Suprapubic skin (tissue), 4 donors: ENCODE measurements at regions not wholly inside any gene's neighbourhood (a gene's known extent, or its start where the extent isn't known, plus 50 kb on each side); places are given as distances from the start of the nearest gene placed in this dataset.

ENCODE experiments used
- DNase-seq, 2 donors: peaks; one replicate each; pipeline ENCODE4 v3.0.0-alpha.2; 2019; ENCODE audit warnings: low spot score in 2 of 2
- H3K27ac ChIP-seq: fragments of 200-600 bp; sonication (generic); one replicate; pipeline ENCODE4 v1.5.1; 2019
- H3K27me3 ChIP-seq: fragments of 200-600 bp; sonication (generic); one replicate; pipeline ENCODE4 v1.5.1; 2019
- H3K36me3 ChIP-seq: fragments of 200-600 bp; sonication (generic); one replicate; pipeline ENCODE4 v1.5.1; 2019
- H3K4me1 ChIP-seq: fragments of 200-600 bp; sonication (generic); one replicate; pipeline ENCODE4 v1.5.1; 2019
- H3K4me3 ChIP-seq: fragments of 200-600 bp; sonication (generic); one replicate; pipeline ENCODE4 v1.5.1; 2019; ENCODE audit warnings: mild to moderate bottlenecking
- H3K9me3 ChIP-seq: fragments of 200-600 bp; sonication (generic); one replicate; pipeline ENCODE4 v1.5.1; 2019
- CTCF ChIP-seq, 2 donors: fragments of 200-600 bp in 1 of 2; fragments of 450-650 bp in 1 of 2; sonication (generic) in 1 of 2; IDR thresholded peaks; one replicate each; pipeline ENCODE4 v1.5.1; 2016 to 2019; ENCODE audit warnings: antibody characterized with exemption in 2 of 2, mild to moderate bottlenecking in 1 of 2, moderate library complexity in 1 of 2
- EP300 ChIP-seq: sonication (generic); formaldehyde crosslinking; IDR thresholded peaks from one replicate; pipeline ENCODE4 v1.6.1; 2017; ENCODE audit warnings: antibody characterized with exemption
- POLR2A ChIP-seq, 2 donors: fragments of 450-650 bp; IDR thresholded peaks; one replicate each; pipeline ENCODE4 v1.6.1; 2017; ENCODE audit warnings: antibody characterized with exemption in 2 of 2, mild to moderate bottlenecking in 2 of 2, moderate library complexity in 2 of 2
- POLR2AphosphoS5 ChIP-seq, 3 donors: sonication (generic); formaldehyde crosslinking; IDR thresholded peaks; one replicate each; pipeline ENCODE4 v1.6.1; 2017; ENCODE audit warnings: antibody characterized with exemption in 3 of 3
- WGBS: methylation state at CpG from one replicate; pipeline ENCODE4 v1.1.5; 2018; 5-methylcytosine and 5-hydroxymethylcytosine counted together

- no peak for TF ChIP-seq POLR2A (IDR thresholded peaks at IDR 0.05)
- Histone ChIP-seq H3K4me3 (no peak overlapping the region), H3K27me3 (peaks cover 5% of the 10 kb centered on the region), H3K36me3 (no peaks in the 10 kb centered on the region), H3K4me1 (peaks cover 5% of the 10 kb centered on the region), H3K9me3 (no peaks in the 10 kb centered on the region), H3K27ac (no peak overlapping the region)
- WGBS = 82% methylated on average over 3 of the region's 3 CpGs
- DNase-seq = no peak
These were observed 822.1 kb downstream of the GALR1 start for GRCh38 chr18:78071776-78072175.

GRCh38 chr18:78072375-78072774 is 822.7 kb downstream of the GALR1 start:
- no peak for DNase-seq
- WGBS = 80% methylated on average over 14 of the region's 14 CpGs
- TF ChIP-seq CTCF (IDR thresholded peaks at IDR 0.05) (no peak), POLR2AphosphoS5 (IDR thresholded peaks at IDR 0.05) (no peak), EP300 (no peak), POLR2A (IDR thresholded peaks at IDR 0.05) (no peak)
- Histone ChIP-seq H3K9me3 (no peaks in the 10 kb centered on the region), H3K4me3 (no peak overlapping the region), H3K27me3 (peaks cover 5% of the 10 kb centered on the region), H3K27ac (no peak overlapping the region), H3K4me1 (peaks cover 5% of the 10 kb centered on the region), H3K36me3 (no peaks in the 10 kb centered on the region)

- TF ChIP-seq EP300 (no peak), POLR2A (IDR thresholded peaks at IDR 0.05) (no peak), POLR2AphosphoS5 (IDR thresholded peaks at IDR 0.05) (no peak), CTCF (IDR thresholded peaks at IDR 0.05) (no peak)
- Histone ChIP-seq H3K9me3 (no peaks in the 10 kb centered on the region), H3K27ac (no peak overlapping the region), H3K36me3 (no peaks in the 10 kb centered on the region), H3K4me1 (peaks cover 5% of the 10 kb centered on the region), H3K4me3 (no peak overlapping the region), H3K27me3 (peaks cover 5% of the 10 kb centered on the region)
- WGBS = 39% methylated on average over 5 of the region's 5 CpGs
- DNase-seq = no peak
These were observed 823.6 kb downstream of the GALR1 start for GRCh38 chr18:78073275-78073674.

- Histone ChIP-seq H3K27ac (no peak overlapping the region), H3K4me1 (peaks cover 5% of the 10 kb centered on the region), H3K9me3 (no peaks in the 10 kb centered on the region), H3K27me3 (peaks cover 5% of the 10 kb centered on the region), H3K4me3 (no peak overlapping the region), H3K36me3 (no peaks in the 10 kb centered on the region)
- DNase-seq = no peak
- TF ChIP-seq POLR2AphosphoS5 (IDR thresholded peaks at IDR 0.05) (no peak), CTCF (IDR thresholded peaks at IDR 0.05) (no peak), POLR2A (IDR thresholded peaks at IDR 0.05) (no peak), EP300 (no peak)
- 55% methylated on average over 12 of the region's 12 CpGs for WGBS
These were observed 824.9 kb downstream of the GALR1 start for GRCh38 chr18:78074400-78075020.

- no peak for DNase-seq
- H3K4me3 ChIP-seq = no peak overlapping the region
- 92% methylated on average over 13 of the region's 13 CpGs for WGBS
- H3K36me3 ChIP-seq = no peaks in the 10 kb centered on the region
- no peaks in the 10 kb centered on the region for H3K9me3 ChIP-seq
- no peaks in the 10 kb centered on the region for H3K4me1 ChIP-seq
- peaks cover 7% of the 10 kb centered on the region for H3K27me3 ChIP-seq
- TF ChIP-seq POLR2AphosphoS5 (IDR thresholded peaks at IDR 0.05) = no peak
- no peak for TF ChIP-seq CTCF (IDR thresholded peaks at IDR 0.05)
- TF ChIP-seq EP300 = no peak
- H3K27ac ChIP-seq = no peak overlapping the region
These were observed 830.4 kb downstream of the GALR1 start for GRCh38 chr18:78080081-78080480.

- Histone ChIP-seq H3K36me3 (no peaks in the 10 kb centered on the region), H3K4me1 (no peaks in the 10 kb centered on the region), H3K27ac (no peak overlapping the region), H3K27me3 (peaks cover 4% of the 10 kb centered on the region), H3K4me3 (no peak overlapping the region), H3K9me3 (no peaks in the 10 kb centered on the region)
- no peak for DNase-seq
- TF ChIP-seq CTCF (IDR thresholded peaks at IDR 0.05) (no peak), POLR2AphosphoS5 (IDR thresholded peaks at IDR 0.05) (no peak), EP300 (no peak), POLR2A (IDR thresholded peaks at IDR 0.05) (no peak)
- WGBS = 95% methylated on average over 5 of the region's 5 CpGs
These were observed 831.1 kb downstream of the GALR1 start for GRCh38 chr18:78080761-78081160.
